Right renal cortex interstitium (tissue), 3 donors: ENCODE measurements at regions not wholly inside any gene's neighbourhood (a gene's known extent, or its start where the extent isn't known, plus 50 kb on each side); places are given as distances from the start of the nearest gene placed in this dataset.

Source experiments
- DNase-seq, 3 donors: peaks; one replicate each; pipeline ENCODE4 v3.0.0-alpha.2; 2013; ENCODE audit warnings: low read depth in 3 of 3, low spot score in 2 of 3

DNA sequence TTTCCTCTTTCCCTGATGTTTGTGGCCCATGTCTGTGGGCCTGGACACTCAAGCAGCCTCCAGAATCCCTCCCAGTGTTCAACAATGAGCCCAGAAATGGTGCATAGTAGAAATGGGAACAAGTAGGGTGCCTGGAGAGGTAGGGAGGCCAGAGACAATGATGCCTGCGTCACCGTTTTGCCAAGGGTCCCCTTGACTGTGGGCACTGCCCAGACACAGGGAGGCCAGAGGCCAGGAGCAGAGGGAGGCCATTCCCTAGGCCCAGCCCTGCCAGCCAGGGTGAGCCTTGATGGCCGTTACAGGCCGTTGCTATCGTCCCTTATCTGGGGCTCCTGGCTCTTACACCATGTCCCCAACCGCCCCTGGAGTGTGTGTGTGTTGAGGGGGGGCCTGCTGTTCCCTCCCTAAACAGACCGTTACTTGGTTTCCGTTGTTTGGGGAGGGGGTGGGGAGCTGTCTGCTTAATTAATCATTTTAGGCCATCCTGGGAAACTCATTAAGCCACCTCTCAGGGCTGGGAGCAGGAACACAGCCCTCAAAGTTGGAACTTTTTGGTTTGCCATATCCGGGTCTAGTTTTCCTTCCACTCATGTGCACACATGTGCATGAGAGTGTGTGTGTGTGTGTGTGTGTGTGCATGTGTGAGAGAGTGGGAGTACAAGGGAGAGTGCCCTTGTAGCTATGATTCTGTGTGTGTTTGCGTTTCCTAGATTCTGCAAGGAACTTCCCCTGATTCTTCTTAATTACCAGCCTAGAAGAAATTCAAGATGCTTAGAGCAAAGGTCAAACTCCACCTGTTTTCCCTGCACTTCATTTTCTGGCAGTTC is 135.2 kb upstream of the HAAO start:
- DNase-seq = peak in 1 of 3 donors; percentile 57

DNA sequence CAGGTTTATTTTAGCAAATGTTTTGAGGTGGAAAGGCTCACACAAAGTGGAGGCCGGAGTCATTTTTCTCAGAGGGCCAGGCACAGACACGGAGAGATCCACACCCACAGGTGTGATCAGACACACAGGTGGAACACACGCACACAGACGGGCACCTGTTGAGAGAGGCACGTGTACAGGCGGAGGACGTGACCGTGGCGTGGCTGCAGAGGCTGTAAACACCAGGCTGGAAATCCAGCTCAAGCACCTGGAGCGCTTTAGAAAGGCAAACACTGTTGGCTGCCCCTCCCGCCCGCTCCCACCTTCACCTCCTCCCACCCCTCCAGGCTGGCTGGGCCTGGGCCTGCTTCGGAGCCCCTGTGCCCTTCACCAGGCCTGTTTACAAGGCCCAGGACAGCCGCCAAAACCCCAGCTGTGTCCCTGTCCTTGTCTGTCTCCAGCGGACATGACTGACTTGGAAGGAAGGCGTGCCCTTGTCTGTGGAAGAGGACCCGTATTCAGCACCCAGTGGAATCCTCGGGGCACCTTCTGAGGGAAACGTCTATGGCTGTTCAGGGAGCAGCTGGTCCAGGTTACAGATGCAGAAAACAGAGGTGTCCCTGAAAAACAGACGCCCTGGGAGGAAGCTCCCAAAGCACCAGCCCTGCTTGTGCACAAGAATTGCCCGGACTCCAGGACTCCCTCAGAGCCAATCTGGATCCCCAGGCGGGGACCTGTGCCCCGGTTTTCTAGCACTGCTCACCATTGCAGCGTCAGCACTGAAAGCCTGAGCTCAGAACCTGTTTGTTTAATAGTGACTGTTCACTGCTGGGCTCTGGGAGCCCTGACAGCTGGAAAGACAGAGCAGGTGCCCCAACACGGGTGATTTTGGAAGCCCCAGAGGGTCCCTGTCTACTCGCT is 134.3 kb upstream of the HAAO start:
- DNase-seq = no peak

DNA sequence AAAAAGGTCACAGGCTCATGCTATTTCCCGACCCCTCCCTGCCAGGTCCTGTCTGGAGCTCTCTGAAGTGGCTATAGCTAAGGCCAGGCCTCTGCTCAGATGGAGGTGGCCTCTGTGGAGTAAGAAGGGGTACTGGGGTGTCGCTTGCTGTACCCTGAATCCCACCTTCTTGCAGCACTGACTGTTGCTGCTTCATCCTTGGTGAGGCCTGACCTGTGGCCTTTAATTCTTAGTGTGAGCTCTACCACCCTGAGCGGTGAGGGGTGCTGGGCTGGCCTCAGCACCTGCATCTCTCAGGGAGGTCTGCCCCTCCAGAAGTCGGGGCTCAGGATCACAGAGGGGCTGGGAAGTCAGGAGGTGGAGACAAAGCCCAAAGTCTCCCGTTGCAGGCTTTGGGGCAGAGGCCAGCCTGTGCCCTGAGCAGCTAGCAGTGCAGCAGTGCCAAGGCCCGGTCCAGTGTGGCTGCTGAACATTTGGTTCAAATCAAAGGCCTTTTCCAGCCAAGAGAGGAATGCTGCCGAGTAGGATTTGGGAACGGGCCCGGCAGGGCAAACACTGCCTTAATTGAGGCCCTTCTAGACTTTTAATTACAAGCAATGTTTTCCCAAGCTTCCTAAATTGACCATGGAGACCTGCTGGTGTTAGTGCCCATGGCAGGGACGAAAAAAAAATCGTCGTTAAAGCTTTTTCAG is 133.5 kb upstream of the HAAO start:
- DNase-seq = no peak

DNA sequence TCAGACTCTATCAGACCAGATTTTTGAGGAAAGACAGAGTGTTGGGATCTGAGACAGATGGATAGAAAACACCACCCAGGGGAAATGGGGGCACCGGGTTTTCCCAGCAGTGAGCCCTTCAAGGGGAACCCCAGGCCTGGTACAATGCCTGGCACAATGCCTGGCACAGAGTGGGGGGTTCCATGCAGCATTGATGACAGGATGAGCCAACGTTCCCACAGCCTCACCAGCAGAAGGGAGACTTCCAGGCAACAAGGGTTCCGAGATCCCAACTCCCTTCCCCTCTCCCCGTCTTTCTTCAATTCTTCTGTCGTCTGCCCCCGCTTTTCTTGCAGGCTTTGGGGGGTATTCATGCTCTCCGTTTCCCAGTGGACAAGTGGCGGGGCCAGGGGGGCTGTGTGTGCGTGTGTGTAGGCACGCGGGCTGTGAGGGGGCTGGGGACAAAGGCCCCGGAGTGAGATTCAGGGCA is 132.1 kb upstream of the HAAO start:
- DNase-seq = no peak

DNA sequence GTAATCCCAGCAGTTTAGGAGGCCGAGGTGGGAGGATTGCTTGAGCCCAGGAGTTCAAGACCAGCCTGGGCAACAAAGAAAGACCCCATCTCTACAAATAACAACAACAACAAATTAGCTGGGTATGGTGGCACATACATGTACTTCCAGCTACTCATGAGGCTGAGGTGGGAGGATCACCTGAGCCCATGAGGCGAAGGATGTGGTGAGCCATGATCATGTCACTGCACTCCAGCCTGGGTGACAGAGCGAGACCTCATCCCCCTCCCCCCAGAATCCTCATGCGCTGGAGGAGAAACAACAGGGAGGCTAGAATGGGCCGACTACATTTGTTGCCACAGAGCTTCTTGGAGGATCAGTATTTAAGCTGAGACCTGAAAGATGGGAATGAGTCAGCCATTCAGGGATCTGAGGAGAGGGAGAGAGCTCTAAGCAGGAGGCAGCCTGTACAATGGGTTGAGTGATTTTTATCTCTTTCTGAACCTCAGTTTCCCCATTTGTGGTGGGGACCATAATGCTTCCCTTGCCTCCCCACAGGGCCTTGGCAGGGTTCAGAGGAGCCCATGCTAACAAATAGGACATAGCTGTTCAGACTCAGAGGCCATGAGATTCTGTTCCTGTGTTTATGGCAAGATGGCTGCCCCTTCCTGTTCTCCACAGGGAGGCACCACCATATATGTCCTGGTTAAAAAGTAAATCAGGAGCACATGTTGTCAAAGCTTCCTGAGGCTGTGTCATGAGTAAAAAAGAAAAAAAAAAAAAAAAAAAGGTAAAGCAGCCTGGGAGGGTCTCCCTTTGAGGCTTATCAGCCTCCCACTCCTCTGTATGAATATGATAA is 131.4 kb upstream of the HAAO start:
- no peak for DNase-seq

DNA sequence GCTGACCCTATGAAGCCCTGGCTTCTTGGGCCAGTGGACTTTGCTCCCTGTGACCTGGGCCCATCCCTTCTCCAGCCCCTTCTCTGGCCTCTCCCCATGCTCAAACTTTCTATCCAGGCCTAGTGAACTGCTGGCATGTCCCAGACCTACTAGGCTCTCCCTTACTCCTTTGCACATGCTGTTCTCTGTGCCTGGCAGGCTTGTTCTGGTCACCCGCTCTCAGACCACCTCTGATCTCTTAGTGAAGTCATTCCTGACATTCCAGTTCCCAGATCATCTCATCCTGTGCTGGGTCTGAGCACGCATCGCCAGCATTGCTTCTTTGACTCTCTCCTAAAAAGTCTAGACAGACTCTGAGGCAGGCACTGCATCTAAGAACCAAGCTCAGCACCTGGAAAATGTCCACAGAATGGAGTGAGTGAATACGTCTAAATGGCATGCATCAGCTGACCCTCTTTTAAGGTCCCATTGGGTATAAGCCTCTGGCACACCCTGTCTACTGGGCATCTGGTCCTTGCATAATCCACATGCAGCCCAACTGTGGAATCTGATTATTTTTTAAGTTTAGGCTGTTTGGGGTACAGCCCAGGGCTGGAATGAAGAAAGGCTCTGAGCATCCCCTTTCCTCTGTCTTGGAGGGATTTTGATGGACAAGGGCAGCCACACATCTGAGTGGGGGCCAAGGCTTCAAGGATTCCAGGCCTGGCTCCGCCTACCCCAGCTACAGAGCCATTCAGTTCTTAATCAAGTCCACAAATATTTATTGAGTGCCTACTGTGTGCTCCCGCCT is 130.6 kb upstream of the HAAO start:
- DNase-seq = no peak

DNA sequence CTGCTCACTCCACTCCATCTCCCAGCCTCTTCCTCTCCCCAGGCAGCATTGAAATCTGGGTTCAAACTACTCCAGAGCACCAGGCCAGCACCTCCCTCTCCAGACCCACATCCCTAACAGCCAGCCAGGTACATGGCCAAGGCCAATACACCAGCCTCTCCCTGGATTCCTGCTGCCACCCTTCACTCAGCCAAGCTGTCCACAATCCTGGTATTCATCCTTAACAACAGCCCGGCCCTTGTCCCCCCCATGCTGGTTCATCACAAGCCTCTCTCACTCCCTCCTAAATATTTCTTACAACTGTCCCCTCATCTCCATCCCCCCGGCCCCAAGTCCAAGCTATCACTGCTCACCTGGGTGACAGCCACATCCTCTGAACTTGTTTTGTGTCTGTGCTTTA is 129.9 kb upstream of the HAAO start:
- DNase-seq = no peak

DNA sequence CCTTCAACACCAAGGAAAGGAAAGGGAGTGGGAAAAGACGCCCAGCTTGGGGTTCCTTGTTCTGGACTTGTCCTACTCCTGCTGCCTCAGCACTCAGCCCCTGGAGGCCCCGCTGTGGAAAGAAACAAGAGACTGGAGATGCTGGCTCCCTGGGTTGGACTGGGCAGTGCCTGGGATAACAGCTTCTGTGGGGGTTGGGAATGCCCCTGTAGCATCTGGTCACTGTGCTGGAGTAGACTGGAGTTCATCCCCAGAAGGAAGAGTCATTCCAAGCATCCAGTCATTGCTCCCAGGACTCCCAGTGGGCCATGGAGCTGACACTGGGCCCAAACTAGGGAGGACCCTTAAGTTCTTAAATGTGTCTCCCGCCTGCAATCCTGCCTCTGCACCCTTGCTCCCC is 129.3 kb upstream of the HAAO start:
- DNase-seq = no peak

DNA sequence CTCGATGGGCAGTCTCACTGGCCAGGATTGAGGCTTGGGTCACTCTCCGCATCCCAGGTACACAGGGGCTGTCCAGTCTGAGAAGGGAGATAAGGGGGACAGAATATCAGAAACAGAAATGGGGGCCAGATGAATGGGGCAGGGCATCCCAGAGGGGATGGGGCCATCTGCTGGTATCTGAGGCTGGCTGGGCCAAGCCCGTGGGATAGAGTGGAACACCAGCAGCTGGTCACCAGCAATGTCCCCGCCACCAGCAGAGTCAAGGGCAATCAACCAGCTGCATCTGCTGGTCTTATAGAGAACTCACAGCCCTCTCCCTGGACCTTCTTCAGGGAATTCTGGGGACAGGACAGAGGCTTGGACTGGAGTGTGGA is 128.8 kb upstream of the HAAO start:
- DNase-seq = no peak

DNA sequence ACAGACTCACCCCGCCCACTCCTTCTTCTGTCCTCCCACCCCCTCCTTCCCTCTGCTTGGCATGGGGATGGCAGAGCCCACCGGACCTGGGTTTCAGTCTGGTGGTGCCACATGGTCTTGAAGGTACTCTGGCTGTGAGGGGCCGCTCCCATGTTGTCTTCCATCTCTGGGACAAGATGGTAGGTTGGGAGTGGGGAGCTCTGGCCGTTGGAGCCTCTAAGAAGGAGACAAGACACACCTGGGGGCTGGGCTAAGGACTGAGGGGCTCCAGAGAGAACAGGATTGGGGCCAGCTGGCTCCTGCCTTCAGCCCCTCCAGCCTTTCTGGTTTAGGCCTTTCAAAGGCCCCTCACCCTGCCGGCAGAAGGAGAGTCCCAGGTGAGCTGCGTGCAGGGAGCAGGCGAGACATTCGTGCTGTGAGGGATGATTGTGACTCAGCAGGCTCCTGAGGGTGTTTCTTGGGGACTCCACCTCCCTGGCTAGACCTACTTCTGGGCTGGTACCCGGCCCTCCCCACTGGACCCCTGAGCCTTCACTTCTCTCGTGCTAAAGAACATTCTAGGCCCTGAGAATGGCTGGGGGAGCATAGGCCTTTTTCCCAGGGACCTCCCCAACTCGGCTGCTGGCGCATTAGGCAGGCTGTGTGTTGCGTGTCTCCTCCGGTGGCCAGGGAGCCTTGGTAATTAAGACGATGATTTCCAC is 128.2 kb upstream of the HAAO start:
- DNase-seq = no peak

DNA sequence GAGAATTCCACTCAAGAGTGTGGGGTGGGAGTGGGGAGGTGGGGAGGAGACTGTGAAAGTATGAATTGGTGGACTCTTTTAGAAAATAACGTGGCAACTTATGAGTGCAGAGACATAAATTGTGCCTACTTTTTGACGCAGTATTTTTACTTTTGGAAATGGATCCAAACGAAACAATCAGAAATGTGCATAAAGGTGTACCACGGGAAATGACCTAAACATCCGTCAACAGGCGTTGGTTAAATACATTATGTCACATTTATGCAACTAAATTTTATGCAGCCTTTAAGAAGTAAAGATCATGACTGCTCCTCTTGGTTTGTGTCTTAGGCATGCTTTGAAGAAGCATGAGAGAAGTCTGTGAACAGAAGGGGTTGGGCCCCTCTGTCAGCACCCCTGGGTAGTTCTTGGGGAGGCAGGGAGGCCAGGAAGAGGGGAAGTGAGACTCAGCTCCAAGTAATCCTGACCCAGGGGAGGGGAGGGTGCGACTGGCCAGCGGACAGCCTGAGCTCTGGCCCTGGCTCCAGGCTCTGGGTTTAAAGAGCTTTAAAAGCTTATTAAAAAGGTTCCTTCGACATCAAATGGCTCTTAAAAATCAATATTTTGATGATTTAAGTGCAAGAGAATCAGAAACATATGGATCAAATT is 126.4 kb upstream of the HAAO start:
- DNase-seq = no peak

DNA sequence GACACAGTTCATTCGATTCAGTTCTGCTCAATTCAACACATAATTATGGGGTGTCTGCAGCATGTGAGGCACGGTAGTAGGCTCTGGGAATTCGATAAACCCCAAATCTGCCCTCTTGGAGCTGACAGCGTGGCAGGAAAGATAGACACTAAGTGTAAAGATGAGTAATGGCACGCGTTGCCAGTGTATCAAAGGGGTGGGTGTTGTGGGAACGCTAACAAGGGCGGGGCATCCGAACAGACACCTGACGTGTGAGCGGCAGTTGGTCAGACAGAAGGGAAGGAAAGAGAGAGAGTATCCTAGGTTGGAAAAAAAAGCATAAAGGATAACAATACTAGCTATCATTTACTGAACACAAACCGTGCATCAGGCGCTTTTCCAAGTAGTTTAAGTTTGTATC is 125.7 kb upstream of the HAAO start:
- no peak for DNase-seq

DNA sequence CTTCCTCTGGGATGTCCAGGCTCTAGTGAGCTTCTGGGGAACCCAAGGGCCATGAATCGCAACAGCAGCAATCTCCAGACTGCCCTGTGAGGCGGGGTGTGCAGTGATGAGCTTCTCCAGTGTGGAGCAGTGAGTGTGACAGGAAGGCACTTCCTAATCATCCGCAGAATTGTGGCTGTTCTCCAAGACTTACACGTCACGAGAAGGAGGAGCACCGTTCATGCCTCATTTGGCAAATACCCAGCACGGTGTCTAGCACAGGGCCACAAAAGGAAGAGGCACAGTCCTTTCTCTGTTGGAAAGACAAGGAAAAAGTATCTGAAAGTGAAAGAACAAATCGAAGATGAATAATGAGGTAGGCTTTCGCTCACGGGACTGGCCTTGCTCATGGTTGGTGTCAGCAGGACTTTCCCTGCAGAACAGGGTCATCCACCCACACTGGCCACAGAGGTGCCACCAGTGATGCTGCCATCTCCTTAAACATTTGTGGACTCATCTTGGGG is 125.1 kb upstream of the HAAO start:
- DNase-seq = no peak

DNA sequence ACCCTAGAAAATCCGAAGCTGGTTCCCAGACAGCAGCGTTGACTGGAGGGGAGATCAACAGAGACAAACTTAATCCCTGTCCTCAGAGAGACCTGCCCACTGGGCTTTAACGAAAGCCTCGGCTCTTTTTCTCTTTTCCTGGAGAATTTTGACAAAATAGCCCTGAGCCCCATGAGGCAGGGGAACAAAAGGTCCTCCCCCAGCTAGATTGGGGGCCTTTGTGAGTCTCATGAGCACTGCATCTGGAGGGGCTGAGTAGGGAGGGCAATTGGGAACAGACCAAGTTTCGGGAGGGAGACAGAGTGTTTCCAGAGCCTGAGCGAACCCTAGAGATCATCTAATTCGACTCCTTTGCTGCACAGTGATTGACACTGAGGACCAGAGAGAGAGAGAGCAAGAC is 123.9 kb upstream of the HAAO start:
- no peak for DNase-seq

DNA sequence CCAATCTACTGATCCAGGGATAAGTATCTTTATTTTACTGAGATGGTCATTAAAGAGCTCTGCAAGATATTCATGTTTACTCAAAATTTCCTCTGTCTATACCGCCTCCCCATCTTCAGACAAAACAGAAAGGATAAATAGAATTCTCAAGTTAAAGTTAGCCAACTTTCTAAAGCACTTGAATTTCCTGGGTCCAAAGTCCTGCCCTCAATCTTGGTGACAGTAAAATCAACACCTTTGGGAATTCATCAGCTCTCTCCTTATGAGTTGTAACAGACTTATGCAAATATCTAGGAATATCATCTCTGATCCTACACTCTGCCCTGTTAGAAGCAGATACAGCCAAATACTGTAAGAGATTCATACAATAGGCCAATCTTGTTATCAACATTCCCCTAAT is 122.5 kb upstream of the HAAO start:
- DNase-seq = no peak

DNA sequence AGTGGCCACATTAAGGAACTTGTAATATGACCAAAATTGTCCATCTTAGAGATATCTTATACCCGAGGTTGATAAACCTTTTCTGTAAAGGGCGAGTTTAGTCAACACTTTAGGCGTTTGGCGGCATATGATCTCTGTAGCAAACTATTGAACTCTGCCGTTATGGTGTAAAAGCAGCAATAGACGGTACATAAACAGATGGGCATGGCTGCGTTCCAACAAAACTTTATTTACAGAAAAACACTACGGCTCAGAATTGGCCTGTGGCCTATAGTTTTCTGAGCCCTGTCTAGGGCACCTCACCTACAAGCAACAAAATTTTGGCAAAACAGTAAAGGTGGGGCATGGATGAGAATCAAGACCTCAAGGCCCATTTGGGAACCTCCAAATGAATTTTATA is 121.9 kb upstream of the HAAO start:
- DNase-seq = no peak

DNA sequence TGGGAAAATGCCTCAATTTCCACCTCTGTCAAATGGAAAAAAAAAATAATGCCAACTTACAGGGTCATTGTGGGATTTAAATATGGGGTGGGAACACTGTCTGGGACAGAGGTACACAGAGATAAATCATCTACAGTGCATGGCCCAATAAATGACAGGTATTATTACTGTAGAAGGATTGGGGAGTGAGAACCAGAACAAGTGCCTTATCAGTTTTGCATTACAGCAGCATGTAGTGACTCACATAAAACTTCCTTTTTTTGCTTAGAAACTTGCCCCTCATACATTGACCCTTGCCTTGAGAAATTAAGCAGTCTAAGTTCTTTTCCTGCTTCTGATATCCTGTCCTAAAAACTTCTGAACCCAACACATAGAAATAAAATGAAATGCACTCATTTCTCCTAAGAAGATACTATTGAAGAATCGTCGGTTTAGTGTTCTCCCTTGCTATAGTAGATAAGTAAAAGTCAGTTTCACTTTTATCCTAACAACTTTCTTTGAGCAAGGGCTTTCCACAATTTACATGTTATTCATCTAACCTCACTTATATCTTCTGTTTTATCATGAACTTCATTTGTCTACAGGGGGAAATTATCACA is 121.0 kb upstream of the HAAO start:
- no peak for DNase-seq
